HEK293 (cell line): ENCODE measurements at regions not wholly inside any gene's neighbourhood (a gene's known extent, or its start where the extent isn't known, plus 50 kb on each side); places are given as distances from the start of the nearest gene placed in this dataset.

ENCODE experiments used
- OVOL3 ChIP-seq: fragments of 450-650 bp; formaldehyde crosslinking; IDR thresholded peaks from 2 replicates; pipeline ENCODE4 v1.5.1; 2016; ENCODE audit warnings: missing biosample characterization, missing genetic modification characterization
- TF ChIP-seq, protein P1 (sequence below): fragments of 450-650 bp; formaldehyde crosslinking; IDR thresholded peaks from 2 replicates; pipeline ENCODE4 v1.5.1; 2016; ENCODE audit warnings: missing biosample characterization, missing genetic modification characterization, borderline replicate concordance

DNA sequence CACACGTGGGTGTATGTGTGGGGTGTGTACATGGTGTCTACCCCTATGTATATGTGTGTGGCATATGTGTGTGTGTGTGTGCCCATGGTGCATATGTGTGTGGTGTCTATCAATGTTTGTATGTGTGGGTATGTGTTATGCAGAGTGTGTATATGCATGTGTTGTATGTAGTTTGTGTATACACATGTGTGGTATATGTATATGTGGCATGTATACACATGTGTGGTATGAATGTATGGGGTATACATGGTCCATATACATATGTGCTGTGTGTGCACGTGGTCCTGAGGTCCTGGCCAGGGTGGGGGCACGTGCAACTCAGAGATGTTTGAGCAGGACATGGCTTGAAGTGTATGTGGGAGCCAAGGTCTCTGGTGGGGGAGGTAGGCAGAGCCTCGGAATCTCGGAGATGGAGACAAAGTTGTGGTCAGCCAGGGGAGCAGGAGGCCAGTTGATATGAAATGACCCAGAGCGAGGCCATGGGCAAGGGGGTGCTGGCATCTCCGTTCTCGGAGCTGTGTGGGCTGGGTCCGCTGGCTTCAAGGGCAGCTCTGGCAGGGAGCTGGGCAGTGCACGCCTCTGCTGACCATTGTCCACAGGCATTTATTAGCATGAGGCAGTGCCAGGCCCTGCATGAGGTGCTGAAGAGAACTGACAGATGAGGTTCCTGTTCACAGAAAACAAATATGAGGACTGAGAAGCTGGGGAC, 276.2 kb upstream of the CHD6 start:
- no peak for TF ChIP-seq OVOL3
- TF ChIP-seq, protein P1, sequence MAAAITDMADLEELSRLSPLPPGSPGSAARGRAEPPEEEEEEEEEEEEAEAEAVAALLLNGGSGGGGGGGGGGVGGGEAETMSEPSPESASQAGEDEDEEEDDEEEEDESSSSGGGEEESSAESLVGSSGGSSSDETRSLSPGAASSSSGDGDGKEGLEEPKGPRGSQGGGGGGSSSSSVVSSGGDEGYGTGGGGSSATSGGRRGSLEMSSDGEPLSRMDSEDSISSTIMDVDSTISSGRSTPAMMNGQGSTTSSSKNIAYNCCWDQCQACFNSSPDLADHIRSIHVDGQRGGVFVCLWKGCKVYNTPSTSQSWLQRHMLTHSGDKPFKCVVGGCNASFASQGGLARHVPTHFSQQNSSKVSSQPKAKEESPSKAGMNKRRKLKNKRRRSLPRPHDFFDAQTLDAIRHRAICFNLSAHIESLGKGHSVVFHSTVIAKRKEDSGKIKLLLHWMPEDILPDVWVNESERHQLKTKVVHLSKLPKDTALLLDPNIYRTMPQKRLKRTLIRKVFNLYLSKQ (tag by site-specific recombination), result no peak
